ENCODE measurements at regions not wholly inside any gene's neighbourhood (a gene's known extent, or its start where the extent isn't known, plus 50 kb on each side); places are given as distances from the start of the nearest gene placed in this dataset.

- TF ChIP-seq EGR1 (IDR thresholded peaks at IDR 0.05) (no peak), FOXM1 (IDR thresholded peaks at IDR 0.05; ENCODE audit: borderline replicate concordance, low read depth) (no peak), YY1 (IDR thresholded peaks at IDR 0.05; ENCODE audit: low read depth) (no peak), TAF1 (IDR thresholded peaks at IDR 0.05; ENCODE audit: low read depth) (no peak), CEBPB (IDR thresholded peaks at IDR 0.05) (no peak), MAX (IDR thresholded peaks at IDR 0.05) (no peak), ZBTB7A (IDR thresholded peaks at IDR 0.05; ENCODE audit: low read depth) (no peak), NFIC (IDR thresholded peaks at IDR 0.05) (no peak), RAD21 (IDR thresholded peaks at IDR 0.05; ENCODE audit: low read depth) (no peak), EP300 (IDR thresholded peaks at IDR 0.05; ENCODE audit: borderline replicate concordance) (no peak), TCF12 (IDR thresholded peaks at IDR 0.05; ENCODE audit: low read depth) (no peak), CREB1 (IDR thresholded peaks at IDR 0.05; ENCODE audit: low read depth) (no peak)
These were observed 160.2 kb downstream of the CYYR1 start for GRCh38 chr21:26412885-26413284.

- TF ChIP-seq CREB1 (IDR thresholded peaks at IDR 0.05; ENCODE audit: low read depth): no peak
- TF ChIP-seq EP300 (IDR thresholded peaks at IDR 0.05; ENCODE audit: borderline replicate concordance): no peak
- no peak for TF ChIP-seq ZBTB7A (IDR thresholded peaks at IDR 0.05; ENCODE audit: low read depth)
- no peak for TF ChIP-seq TCF12 (IDR thresholded peaks at IDR 0.05; ENCODE audit: low read depth)
- no peak for TF ChIP-seq CEBPB (IDR thresholded peaks at IDR 0.05)
- no peak for TF ChIP-seq MAX (IDR thresholded peaks at IDR 0.05)
- no peak for TF ChIP-seq NFIC (IDR thresholded peaks at IDR 0.05)
- no peak for TF ChIP-seq EGR1 (IDR thresholded peaks at IDR 0.05)
- no peak for TF ChIP-seq RAD21 (IDR thresholded peaks at IDR 0.05; ENCODE audit: low read depth)
- TF ChIP-seq TEAD4 (IDR thresholded peaks at IDR 0.05): no peak
- TF ChIP-seq TAF1 (IDR thresholded peaks at IDR 0.05; ENCODE audit: low read depth): no peak
- no peak for TF ChIP-seq YY1 (IDR thresholded peaks at IDR 0.05; ENCODE audit: low read depth)
- no peak for TF ChIP-seq USF1 (IDR thresholded peaks at IDR 0.05)
- no peak for TF ChIP-seq FOXM1 (IDR thresholded peaks at IDR 0.05; ENCODE audit: borderline replicate concordance, low read depth)
- no peak for TF ChIP-seq REST (IDR thresholded peaks at IDR 0.05; ENCODE audit: low read depth)
These were observed 163.4 kb downstream of the CYYR1 start for GRCh38 chr21:26409735-26410134.

- TF ChIP-seq MAX (IDR thresholded peaks at IDR 0.05): no peak
- TF ChIP-seq TEAD4 (IDR thresholded peaks at IDR 0.05): no peak
- TF ChIP-seq REST (IDR thresholded peaks at IDR 0.05; ENCODE audit: low read depth): no peak
- no peak for TF ChIP-seq CEBPB (IDR thresholded peaks at IDR 0.05)
- no peak for TF ChIP-seq EGR1 (IDR thresholded peaks at IDR 0.05)
- TF ChIP-seq TAF1 (IDR thresholded peaks at IDR 0.05; ENCODE audit: low read depth): no peak
- no peak for TF ChIP-seq TCF12 (IDR thresholded peaks at IDR 0.05; ENCODE audit: low read depth)
- TF ChIP-seq FOXM1 (IDR thresholded peaks at IDR 0.05; ENCODE audit: borderline replicate concordance, low read depth): no peak
- no peak for TF ChIP-seq RAD21 (IDR thresholded peaks at IDR 0.05; ENCODE audit: low read depth)
- TF ChIP-seq USF1 (IDR thresholded peaks at IDR 0.05): no peak
- no peak for TF ChIP-seq EP300 (IDR thresholded peaks at IDR 0.05; ENCODE audit: borderline replicate concordance)
- TF ChIP-seq NFIC (IDR thresholded peaks at IDR 0.05): no peak
- no peak for TF ChIP-seq ZBTB7A (IDR thresholded peaks at IDR 0.05; ENCODE audit: low read depth)
- no peak for TF ChIP-seq CREB1 (IDR thresholded peaks at IDR 0.05; ENCODE audit: low read depth)
- no peak for TF ChIP-seq YY1 (IDR thresholded peaks at IDR 0.05; ENCODE audit: low read depth)
These were observed 164.6 kb downstream of the CYYR1 start for GRCh38 chr21:26408511-26408910.

GRCh38 chr21:26406526-26406925 is 166.6 kb downstream of the CYYR1 start:
- TF ChIP-seq EP300 (IDR thresholded peaks at IDR 0.05; ENCODE audit: borderline replicate concordance): no peak
- TF ChIP-seq RAD21 (IDR thresholded peaks at IDR 0.05; ENCODE audit: low read depth): no peak
- TF ChIP-seq TCF12 (IDR thresholded peaks at IDR 0.05; ENCODE audit: low read depth): no peak
- no peak for TF ChIP-seq CREB1 (IDR thresholded peaks at IDR 0.05; ENCODE audit: low read depth)
- no peak for TF ChIP-seq YY1 (IDR thresholded peaks at IDR 0.05; ENCODE audit: low read depth)
- TF ChIP-seq TAF1 (IDR thresholded peaks at IDR 0.05; ENCODE audit: low read depth): no peak
- no peak for TF ChIP-seq TEAD4 (IDR thresholded peaks at IDR 0.05)
- TF ChIP-seq FOXM1 (IDR thresholded peaks at IDR 0.05; ENCODE audit: borderline replicate concordance, low read depth): no peak
- no peak for TF ChIP-seq REST (IDR thresholded peaks at IDR 0.05; ENCODE audit: low read depth)
- no peak for TF ChIP-seq CEBPB (IDR thresholded peaks at IDR 0.05)
- TF ChIP-seq MAX (IDR thresholded peaks at IDR 0.05): no peak

Measured in Ishikawa (cell line).